Progenitor cell of endocrine pancreas (in vitro differentiated cells): ENCODE measurements at regions not wholly inside any gene's neighbourhood (a gene's known extent, or its start where the extent isn't known, plus 50 kb on each side); places are given as distances from the start of the nearest gene placed in this dataset.

Experiments used
- DNase-seq: peaks from one replicate; pipeline ENCODE4 v3.0.0; 2021; ENCODE audit warnings: low spot score; ENCODE audit not compliant: unreplicated experiment
- H3K27ac Mint-ChIP-seq: 2 replicates; pipeline ENCODE4 v1.8.0; 2021; ENCODE audit warnings: mild to moderate bottlenecking, moderate library complexity, mixed read lengths
- H3K27me3 Mint-ChIP-seq: 2 replicates; pipeline ENCODE4 v1.8.0; 2021; ENCODE audit warnings: mixed read lengths
- H3K36me3 Mint-ChIP-seq: 2 replicates; pipeline ENCODE4 v1.8.0; 2022; ENCODE audit warnings: mixed read lengths; ENCODE audit not compliant: insufficient read depth
- H3K4me1 Mint-ChIP-seq: 2 replicates; pipeline ENCODE4 v1.8.0; 2021; ENCODE audit warnings: low read depth, mixed read lengths
- H3K4me3 Mint-ChIP-seq: 2 replicates; pipeline ENCODE4 v1.8.0; 2021; ENCODE audit warnings: low read depth, mild to moderate bottlenecking, moderate library complexity, mixed read lengths
- H3K9me3 Mint-ChIP-seq: 2 replicates; pipeline ENCODE4 v1.8.0; 2021; ENCODE audit warnings: low read depth, mixed read lengths
- CTCF ChIP-seq: fragments of 200-600 bp; sonication (generic); IDR thresholded peaks from one replicate; pipeline ENCODE4 v1.5.0; 2021; ENCODE audit warnings: antibody characterized with exemption, mild to moderate bottlenecking; ENCODE audit not compliant: unreplicated experiment

DNA sequence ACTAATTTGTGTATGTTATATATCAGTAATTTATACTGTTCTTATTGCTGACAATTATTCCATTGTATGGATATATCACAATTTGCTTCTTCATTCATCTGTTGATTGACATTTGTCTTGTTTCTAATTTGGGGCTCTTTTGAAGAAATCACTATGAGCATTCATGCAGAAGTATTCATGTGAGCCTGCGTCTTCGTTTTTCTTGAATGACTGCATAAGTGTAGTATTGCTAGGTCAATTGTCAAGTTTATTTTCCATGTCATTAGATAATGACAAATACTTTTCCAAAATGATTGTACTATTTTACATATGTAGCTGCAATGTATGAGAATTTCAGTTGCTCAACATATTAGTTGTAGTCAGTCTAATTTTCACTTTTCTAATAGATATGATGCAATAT lies 1796.9 kb downstream of the SLITRK5 start:
- Mint-ChIP-seq H3K4me1 (no peaks in the 10 kb centered on the region), H3K9me3 (peaks cover 19% of the 10 kb centered on the region), H3K27me3 (no peaks in the 10 kb centered on the region), H3K36me3 (no peaks in the 10 kb centered on the region), H3K27ac (no peak overlapping the region), H3K4me3 (no peak overlapping the region)
- no peak for DNase-seq
- no peak for TF ChIP-seq CTCF

- no peak overlapping the region for H3K4me3 Mint-ChIP-seq
- no peaks in the 10 kb centered on the region for H3K4me1 Mint-ChIP-seq
Measured at GRCh38 chr13:89470901-89471300, 1799.7 kb downstream of the SLITRK5 start.

GRCh38 chr13:89474432-89474831 lies 1803.3 kb downstream of the SLITRK5 start:
- Mint-ChIP-seq H3K27ac (no peak overlapping the region), H3K27me3 (no peaks in the 10 kb centered on the region), H3K36me3 (no peaks in the 10 kb centered on the region), H3K9me3 (peaks cover 33% of the 10 kb centered on the region), H3K4me1 (no peaks in the 10 kb centered on the region), H3K4me3 (no peak overlapping the region)
- DNase-seq, result no peak
- no peak for TF ChIP-seq CTCF

More at GRCh38 chr13:89470901-89471300, 1799.7 kb downstream of the SLITRK5 start:
- H3K36me3 Mint-ChIP-seq, result no peaks in the 10 kb centered on the region
- peaks cover 33% of the 10 kb centered on the region for H3K9me3 Mint-ChIP-seq
- TF ChIP-seq CTCF, result no peak
- no peaks in the 10 kb centered on the region for H3K27me3 Mint-ChIP-seq
- H3K27ac Mint-ChIP-seq, result no peak overlapping the region
- no peak for DNase-seq

DNA sequence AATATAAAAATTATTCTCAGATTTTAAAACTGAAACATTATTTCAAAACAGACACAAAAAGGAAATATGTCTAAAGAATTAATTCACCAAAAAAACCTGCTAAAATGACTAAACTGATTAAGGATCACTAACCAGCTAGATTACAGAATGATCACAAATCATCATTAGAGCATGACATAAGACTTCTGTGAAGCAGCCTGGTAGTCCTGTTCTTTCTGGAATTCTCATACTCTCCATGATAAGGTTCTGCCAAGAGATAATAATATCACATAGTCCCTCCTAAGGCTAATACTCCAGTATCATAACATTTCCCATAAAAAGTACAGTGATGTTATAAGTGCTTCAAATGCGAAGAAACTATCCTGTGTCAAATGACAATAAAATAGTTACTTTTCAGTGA lies 1814.9 kb downstream of the SLITRK5 start:
- H3K36me3 Mint-ChIP-seq, result no peaks in the 10 kb centered on the region
- H3K4me3 Mint-ChIP-seq, result no peak overlapping the region
- peaks cover under 1% of the 10 kb centered on the region for H3K9me3 Mint-ChIP-seq

GRCh38 chr13:89486709-89487108 lies 1815.5 kb downstream of the SLITRK5 start:
- no peak for TF ChIP-seq CTCF
- no peak overlapping the region for H3K4me3 Mint-ChIP-seq
- H3K27ac Mint-ChIP-seq, result no peak overlapping the region
- H3K27me3 Mint-ChIP-seq, result no peaks in the 10 kb centered on the region
- H3K4me1 Mint-ChIP-seq, result no peaks in the 10 kb centered on the region
- no peak for DNase-seq
- H3K36me3 Mint-ChIP-seq, result no peaks in the 10 kb centered on the region
- H3K9me3 Mint-ChIP-seq, result peaks cover 5% of the 10 kb centered on the region

More for the DNA sequence above, 1814.9 kb downstream of the SLITRK5 start:
- Mint-ChIP-seq H3K27me3 (no peaks in the 10 kb centered on the region), H3K4me1 (no peaks in the 10 kb centered on the region), H3K27ac (no peak overlapping the region)
- no peak for DNase-seq
- TF ChIP-seq CTCF, result no peak
